Psoas muscle (tissue), 7 donors: ENCODE measurements at regions not wholly inside any gene's neighbourhood (a gene's known extent, or its start where the extent isn't known, plus 50 kb on each side); places are given as distances from the start of the nearest gene placed in this dataset.
"Not testable (repeated sequence)": the region's sequence is repeated elsewhere in the genome, so short reads cannot be mapped to it uniquely, and the experiment has no call there.

Experiments
- ATAC-seq, 4 donors: fragments of 200-7000 bp; cut with Tn5 transposase; one replicate each; pipeline ENCODE4 v1.9.1; 2020; ENCODE audit warnings: moderate library complexity in 3 of 4, mild to moderate bottlenecking in 2 of 4
- DNase-seq, 2 donors: peaks; one replicate each; pipeline ENCODE4 v3.0.0-alpha.2; 2020
- H3K27ac ChIP-seq: fragments of 200-600 bp; one replicate; pipeline ENCODE4 v1.8.0; 2022
- H3K27me3 ChIP-seq, 3 donors: fragments of 200-600 bp in 1 of 3; one replicate each; pipeline versions ENCODE4 v1.6.1 to v1.8.0; 2013 to 2022; ENCODE audit warnings: low read length in 2 of 3, mild to moderate bottlenecking in 2 of 3, moderate library complexity in 1 of 3; ENCODE audit not compliant: insufficient read depth in 3 of 3
- H3K36me3 ChIP-seq, 2 donors: fragments of 200-600 bp in 1 of 2; one replicate each; pipeline versions ENCODE4 v1.6.1 to v1.8.0; 2013 to 2022; ENCODE audit warnings: low read depth in 1 of 2, mild to moderate bottlenecking in 1 of 2, moderate library complexity in 1 of 2; ENCODE audit not compliant: insufficient read depth in 1 of 2
- H3K4me1 ChIP-seq: fragments of 200-600 bp; one replicate; pipeline ENCODE4 v1.8.0; 2022
- H3K4me3 ChIP-seq: fragments of 200-600 bp; one replicate; pipeline ENCODE4 v1.8.0; 2022; ENCODE audit warnings: mild to moderate bottlenecking
- H3K9me3 ChIP-seq: fragments of 200-600 bp; one replicate; pipeline ENCODE4 v1.8.0; 2022
- CTCF ChIP-seq: fragments of 200-600 bp; IDR thresholded peaks from one replicate; pipeline ENCODE4 v1.8.0; 2022; ENCODE audit warnings: antibody characterized with exemption
- WGBS, 3 donors: extraction: QIAGEN DNeasy Blood & Tissue Kit; methylation state at CpG; one replicate each; pipeline versions ENCODE4 v1.1.6 to v1.1.7; 2013; 5-methylcytosine and 5-hydroxymethylcytosine counted together
- intact Hi-C, 2 donors: fragments of 100-400 bp; cut with DNase I; formaldehyde crosslinking; loops; one replicate each; pipeline versions ENCODE4 v1.11.0 to v1.14.2; 2022
- donor health status: healthy with polysubstance abuse.
- donor health status: DM: no; HTN: no; CAD: no; lungs with moderate emphysema.
- donor health status: Bipolar disorder and iron deficiency.
- donor health status: healthy.
- donor health status: DM: yes; HTN: yes; CAD: no.
- donor health status: DM: no; HTN: no; CAD: no.
- donor health status: DM: yes; HTN: yes; CAD: no.

DNA sequence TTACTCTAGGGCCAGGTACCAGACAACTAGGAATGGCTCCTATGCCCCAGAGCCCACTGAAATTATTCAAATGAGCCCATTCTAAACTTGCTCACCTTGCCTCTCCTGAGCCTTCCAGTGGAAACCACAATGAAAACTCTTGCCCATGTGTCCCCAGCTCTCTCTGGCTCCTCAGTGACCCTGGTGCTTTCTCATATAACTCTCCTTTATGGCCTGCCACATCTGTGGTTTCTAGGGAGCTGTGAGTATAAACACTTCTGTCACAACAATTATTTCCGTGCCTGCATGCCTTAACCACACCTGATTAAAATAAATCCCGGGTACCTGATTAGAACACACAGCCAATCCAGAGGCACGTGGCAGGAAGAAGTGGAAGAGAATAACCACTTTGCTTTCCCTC lies 333.0 kb upstream of the SPRED2 start:
- Histone ChIP-seq H3K27ac (no peak overlapping the region), H3K9me3 (no peaks in the 10 kb centered on the region), H3K27me3 (no peaks in the 10 kb centered on the region), H3K4me1 (no peaks in the 10 kb centered on the region), H3K4me3 (no peak overlapping the region), H3K36me3 (no peaks in the 10 kb centered on the region)
- 62 to 66% (median 65%) methylated on average over 3 of the region's 3 CpGs for WGBS, 3 donors
- no peak for TF ChIP-seq CTCF
- intact Hi-C loops = no loop called here
- DNase-seq (no peak), ATAC-seq (no peak)

GRCh38 chr2:65762068-65762467 lies 329.7 kb upstream of the SPRED2 start:
- H3K9me3 ChIP-seq = peaks cover 2% of the 10 kb centered on the region
- DNase-seq = no peak
- no peaks in the 10 kb centered on the region for H3K4me1 ChIP-seq
- H3K27ac ChIP-seq = no peak overlapping the region
- no peak overlapping the region for H3K4me3 ChIP-seq
- H3K36me3 ChIP-seq = no peaks in the 10 kb centered on the region
- intact Hi-C loops = no loop called here
- TF ChIP-seq CTCF = no peak
- whole genome bisulfite sequencing, 3 donors = 72 to 82% (median 73%) methylated on average over 3 of the region's 3 CpGs
- no peak for ATAC-seq
- H3K27me3 ChIP-seq = no peaks in the 10 kb centered on the region

GRCh38 chr2:65754219-65754618 lies 321.8 kb upstream of the SPRED2 start:
- DNase-seq = no peak
- WGBS, 3 donors = 41 to 49% (median 48%) methylated on average over 1 of the region's 1 CpG
- no peak overlapping the region for H3K4me3 ChIP-seq
- H3K36me3 ChIP-seq = no peaks in the 10 kb centered on the region
- no peaks in the 10 kb centered on the region for H3K27me3 ChIP-seq
- peaks cover 2% of the 10 kb centered on the region for H3K9me3 ChIP-seq
- no peak for ATAC-seq
- peaks cover 11% of the 10 kb centered on the region for H3K4me1 ChIP-seq
- intact Hi-C loops = no loop called here
- no peak for TF ChIP-seq CTCF
- H3K27ac ChIP-seq = no peak overlapping the region

- WGBS, 3 donors = 15 to 26% (median 22%) methylated on average over 2 of the region's 2 CpGs
- Histone ChIP-seq H3K27ac (no peak overlapping the region), H3K4me1 (peaks cover 11% of the 10 kb centered on the region), H3K4me3 (no peak overlapping the region), H3K9me3 (no peaks in the 10 kb centered on the region), H3K27me3 (no peaks in the 10 kb centered on the region), H3K36me3 (no peaks in the 10 kb centered on the region)
- ATAC-seq (peak in 3 of 4 donors; percentile 63 to 86 (median 79)), DNase-seq (no peak)
- TF ChIP-seq CTCF = no peak
- intact Hi-C loops = no loop called here
Observed at GRCh38 chr2:65751408-65751807, 319.0 kb upstream of the SPRED2 start.

- Histone ChIP-seq H3K27me3 (no peaks in the 10 kb centered on the region), H3K9me3 (no peaks in the 10 kb centered on the region), H3K36me3 (no peaks in the 10 kb centered on the region), H3K4me1 (peaks cover 11% of the 10 kb centered on the region), H3K4me3 (no peak overlapping the region), H3K27ac (no peak overlapping the region)
- no peak for DNase-seq
- no peak for ATAC-seq
- intact Hi-C loops = no loop called here
- WGBS, 3 donors = 59 to 85% (median 62%) methylated on average over 3 of the region's 3 CpGs
- TF ChIP-seq CTCF = no peak
Observed at GRCh38 chr2:65749545-65749944, 317.1 kb upstream of the SPRED2 start.

GRCh38 chr2:65747875-65748274 lies 315.5 kb upstream of the SPRED2 start:
- H3K9me3 ChIP-seq, H3K27me3 ChIP-seq, H3K27ac ChIP-seq, H3K4me3 ChIP-seq, DNase-seq, intact Hi-C loops, ATAC-seq, H3K36me3 ChIP-seq: not testable (repeated sequence)
- H3K4me1 ChIP-seq = peaks cover 11% of the 10 kb centered on the region
- WGBS, 3 donors = 58 to 86% (median 63%) methylated on average over 4 of the region's 4 CpGs
